ENCODE measurements at regions not wholly inside any gene's neighbourhood (a gene's known extent, or its start where the extent isn't known, plus 50 kb on each side); places are given as distances from the start of the nearest gene placed in this dataset.

- CTCF ChIA-PET = no interaction called here
Observed at GRCh38 chr13:64446372-64446771, 2783.8 kb downstream of the PCDH9 start.

GRCh38 chr13:64441740-64442139 is 2788.4 kb downstream of the PCDH9 start:
- no peak overlapping the region for H3K27ac Mint-ChIP-seq
- no peaks in the 10 kb centered on the region for H3K36me3 ChIP-seq (ENCODE audit: insufficient read depth, low read length)
- H3K4me1 ChIP-seq (ENCODE audit: insufficient read depth, low read length) = no peaks in the 10 kb centered on the region
- H3K4me3 Mint-ChIP-seq = no peak overlapping the region
- no peaks in the 10 kb centered on the region for H3K36me3 Mint-ChIP-seq (ENCODE audit: low read depth)
- DNase-seq = no peak
- ATAC-seq (ENCODE audit: poor library complexity) = no peak
- no peak overlapping the region for H3K4me3 ChIP-seq (ENCODE audit: low read length)
- POLR2A ChIA-PET = no interaction called here
- H3K9me3 ChIP-seq (ENCODE audit: control insufficient read depth in 1 of 2, insufficient read depth in 1 of 2, low read length in 2 of 2) = peaks cover 0 to 6% of the 10 kb centered on the region in 2 experiments
- peaks cover 2% of the 10 kb centered on the region for H3K9me3 Mint-ChIP-seq
- intact Hi-C loops (cut with DNase I, micrococcal nuclease) = no loop called here
- H3K27ac ChIP-seq (ENCODE audit: low read depth in 1 of 2, low read length in 2 of 2) = no peak overlapping the region
- no peaks in the 10 kb centered on the region for H3K27me3 ChIP-seq (ENCODE audit: control insufficient read depth in 1 of 2, insufficient read depth in 2 of 2, low read length in 2 of 2)
- no peaks in the 10 kb centered on the region for H3K27me3 Mint-ChIP-seq
- H3K4me1 Mint-ChIP-seq (ENCODE audit: low read depth) = no peaks in the 10 kb centered on the region
- TF ChIP-seq CTCF (IDR thresholded peaks at IDR 0.05) = no peak
- CTCF ChIA-PET = no interaction called here

More at GRCh38 chr13:64446372-64446771, 2783.8 kb downstream of the PCDH9 start:
- TF ChIP-seq CTCF (IDR thresholded peaks at IDR 0.05) = no peak
- intact Hi-C loops (cut with DNase I, micrococcal nuclease) = no loop called here
- Histone ChIP-seq H3K4me3 (ENCODE audit: low read length) (no peak overlapping the region), H3K4me1 (ENCODE audit: insufficient read depth, low read length) (no peaks in the 10 kb centered on the region), H3K36me3 (ENCODE audit: insufficient read depth, low read length) (no peaks in the 10 kb centered on the region), H3K27me3 (ENCODE audit: control insufficient read depth in 1 of 2, insufficient read depth in 2 of 2, low read length in 2 of 2) (no peaks in the 10 kb centered on the region), H3K27ac (ENCODE audit: low read depth in 1 of 2, low read length in 2 of 2) (no peak overlapping the region), H3K9me3 (ENCODE audit: control insufficient read depth in 1 of 2, insufficient read depth in 1 of 2, low read length in 2 of 2) (peaks cover 0 to 6% of the 10 kb centered on the region in 2 experiments)
- ATAC-seq (ENCODE audit: poor library complexity) (no peak), DNase-seq (no peak)
- Mint-ChIP-seq H3K27ac (no peak overlapping the region), H3K4me1 (ENCODE audit: low read depth) (no peaks in the 10 kb centered on the region), H3K27me3 (no peaks in the 10 kb centered on the region), H3K4me3 (no peak overlapping the region), H3K9me3 (peaks cover 2% of the 10 kb centered on the region), H3K36me3 (ENCODE audit: low read depth) (no peaks in the 10 kb centered on the region)
- POLR2A ChIA-PET = no interaction called here

GRCh38 chr13:64438084-64438483 is 2792.1 kb downstream of the PCDH9 start:
- Histone ChIP-seq H3K4me1 (ENCODE audit: insufficient read depth, low read length) (no peaks in the 10 kb centered on the region), H3K27ac (ENCODE audit: low read depth in 1 of 2, low read length in 2 of 2) (no peak overlapping the region), H3K27me3 (ENCODE audit: control insufficient read depth in 1 of 2, insufficient read depth in 2 of 2, low read length in 2 of 2) (no peaks in the 10 kb centered on the region), H3K9me3 (ENCODE audit: control insufficient read depth in 1 of 2, insufficient read depth in 1 of 2, low read length in 2 of 2) (peaks cover 3 to 7% of the 10 kb centered on the region in 2 experiments), H3K4me3 (ENCODE audit: low read length) (no peak overlapping the region), H3K36me3 (ENCODE audit: insufficient read depth, low read length) (no peaks in the 10 kb centered on the region)
- Mint-ChIP-seq H3K27me3 (no peaks in the 10 kb centered on the region), H3K36me3 (ENCODE audit: low read depth) (no peaks in the 10 kb centered on the region), H3K9me3 (peaks cover 9% of the 10 kb centered on the region), H3K4me3 (no peak overlapping the region), H3K4me1 (ENCODE audit: low read depth) (no peaks in the 10 kb centered on the region), H3K27ac (no peak overlapping the region)
- ChIA-PET POLR2A (no interaction called here), CTCF (no interaction called here)
- intact Hi-C loops (cut with DNase I, micrococcal nuclease) = no loop called here
- DNase-seq (no peak), ATAC-seq (ENCODE audit: poor library complexity) (no peak)
- TF ChIP-seq CTCF (IDR thresholded peaks at IDR 0.05) = no peak
